Activated CD8-positive, alpha-beta T cell treated with anti-CD3 and anti-CD28 coated beads for 36 hours (primary cell): ENCODE measurements at regions not wholly inside any gene's neighbourhood (a gene's known extent, or its start where the extent isn't known, plus 50 kb on each side); places are given as distances from the start of the nearest gene placed in this dataset.

Source experiments
- ATAC-seq: fragments of 200-7000 bp; cut with Tn5 transposase; one replicate; pipeline ENCODE4 v1.10.0; 2021; ENCODE audit warnings: mild to moderate bottlenecking, moderate library complexity
- CTCF ChIA-PET: fragments of 350-600 bp; sonication (Branson Sonifier 250); formaldehyde crosslinking; loops from one replicate; lab custom pipeline; 2021; ENCODE audit warnings: antibody characterized with exemption; lab: Charles Lee
- POLR2A ChIA-PET: fragments of 350-600 bp; sonication (Branson Sonifier 250); formaldehyde crosslinking; loops from one replicate; lab custom pipeline; 2021; ENCODE audit warnings: antibody characterized with exemption; lab: Charles Lee
- DNase-seq: peaks from one replicate; pipeline ENCODE4 v3.0.0-alpha.2; 2020
- H3K27ac Mint-ChIP-seq: one replicate; pipeline ENCODE4 v1.8.0; 2021; ENCODE audit warnings: mild to moderate bottlenecking, mixed read lengths
- H3K27me3 Mint-ChIP-seq: one replicate; pipeline ENCODE4 v1.8.0; 2021; ENCODE audit warnings: mixed read lengths
- H3K36me3 Mint-ChIP-seq: one replicate; pipeline ENCODE4 v1.8.0; 2021; ENCODE audit warnings: low read depth, mixed read lengths
- H3K4me1 Mint-ChIP-seq: one replicate; pipeline ENCODE4 v1.8.0; 2021; ENCODE audit warnings: low read depth, mixed read lengths
- H3K4me3 Mint-ChIP-seq: one replicate; pipeline ENCODE4 v1.8.0; 2021; ENCODE audit warnings: mild to moderate bottlenecking, moderate library complexity, mixed read lengths
- H3K9me3 Mint-ChIP-seq: one replicate; pipeline ENCODE4 v1.8.0; 2021; ENCODE audit warnings: mixed read lengths
- CTCF ChIP-seq: fragments of 200-600 bp; IDR thresholded peaks from one replicate; pipeline ENCODE4 v1.8.0; 2022; ENCODE audit warnings: antibody characterized with exemption, mild to moderate bottlenecking
- intact Hi-C: fragments of 100-400 bp; cut with micrococcal nuclease; formaldehyde crosslinking; loops from one replicate; pipeline ENCODE4 v1.10.0; 2022

- Mint-ChIP-seq H3K27me3 (peaks cover 4% of the 10 kb centered on the region), H3K27ac (no peak overlapping the region), H3K9me3 (no peaks in the 10 kb centered on the region), H3K4me1 (no peaks in the 10 kb centered on the region), H3K4me3 (no peak overlapping the region), H3K36me3 (no peaks in the 10 kb centered on the region)
- TF ChIP-seq CTCF: no peak
- intact Hi-C loops: no loop called here
- ATAC-seq (no peak), DNase-seq (no peak)
- ChIA-PET POLR2A (no interaction called here), CTCF (no interaction called here)
Observed at GRCh38 chr4:129369361-129370010, 273.5 kb downstream of the C4orf33 start.

GRCh38 chr4:129371065-129371464, 275.1 kb downstream of the C4orf33 start:
- no peak for DNase-seq
- ATAC-seq: no peak
- Mint-ChIP-seq H3K9me3 (no peaks in the 10 kb centered on the region), H3K36me3 (no peaks in the 10 kb centered on the region), H3K4me1 (no peaks in the 10 kb centered on the region), H3K27me3 (peaks cover 6% of the 10 kb centered on the region), H3K27ac (no peak overlapping the region), H3K4me3 (no peak overlapping the region)
- POLR2A ChIA-PET: no interaction called here
- TF ChIP-seq CTCF: no peak
- intact Hi-C loops: no loop called here
- CTCF ChIA-PET: interaction anchor here (1.7 kb wide), 1 partner anchor 8 kb away, joined by 4 read pairs; no protein-coding TSS in a partner anchor

GRCh38 chr4:129371926-129372325, 276.0 kb downstream of the C4orf33 start:
- POLR2A ChIA-PET: no interaction called here
- Mint-ChIP-seq H3K9me3 (no peaks in the 10 kb centered on the region), H3K36me3 (no peaks in the 10 kb centered on the region)

GRCh38 chr4:129377131-129377845, 281.3 kb downstream of the C4orf33 start:
- peaks cover 3% of the 10 kb centered on the region for H3K27me3 Mint-ChIP-seq
- H3K4me1 Mint-ChIP-seq: no peaks in the 10 kb centered on the region
- no peaks in the 10 kb centered on the region for H3K9me3 Mint-ChIP-seq
- CTCF ChIA-PET: interaction anchor here (1.0 to 1.2 kb wide), 2 partner anchors 9 to 264 kb away, joined by 3 to 4 read pairs; no protein-coding TSS in a partner anchor
- H3K36me3 Mint-ChIP-seq: no peaks in the 10 kb centered on the region
- no peak overlapping the region for H3K4me3 Mint-ChIP-seq
- no peak for DNase-seq
- no peak for ATAC-seq
- intact Hi-C loops: no loop called here
- POLR2A ChIA-PET: no interaction called here
- no peak overlapping the region for H3K27ac Mint-ChIP-seq
- no peak for TF ChIP-seq CTCF

More at GRCh38 chr4:129371926-129372325, 276.0 kb downstream of the C4orf33 start:
- ATAC-seq (no peak), DNase-seq (no peak)
- no peak overlapping the region for H3K27ac Mint-ChIP-seq
- intact Hi-C loops: no loop called here
- H3K4me1 Mint-ChIP-seq: no peaks in the 10 kb centered on the region
- no peak for TF ChIP-seq CTCF
- CTCF ChIA-PET: interaction anchor here (1.7 kb wide), 1 partner anchor 9 kb away, joined by 4 read pairs; no protein-coding TSS in a partner anchor
- H3K27me3 Mint-ChIP-seq: peaks cover 7% of the 10 kb centered on the region
- H3K4me3 Mint-ChIP-seq: no peak overlapping the region

- intact Hi-C loops: no loop called here
- peaks cover 3% of the 10 kb centered on the region for H3K27me3 Mint-ChIP-seq
- no peak overlapping the region for H3K27ac Mint-ChIP-seq
- CTCF ChIA-PET: no interaction called here
- DNase-seq: no peak
- no peak for ATAC-seq
- TF ChIP-seq CTCF: no peak
- H3K4me3 Mint-ChIP-seq: no peak overlapping the region
- no peaks in the 10 kb centered on the region for H3K9me3 Mint-ChIP-seq
- no peaks in the 10 kb centered on the region for H3K4me1 Mint-ChIP-seq
- no peaks in the 10 kb centered on the region for H3K36me3 Mint-ChIP-seq
- POLR2A ChIA-PET: no interaction called here
Observed at GRCh38 chr4:129378364-129378763, 282.4 kb downstream of the C4orf33 start.
